K562 (cell line): ENCODE measurements at regions not wholly inside any gene's neighbourhood (a gene's known extent, or its start where the extent isn't known, plus 50 kb on each side); places are given as distances from the start of the nearest gene placed in this dataset.

Source experiments
- ATAC-seq: fragments of 200-7000 bp; cut with Tn5 transposase; 3 replicates; pipeline ENCODE4 v1.9.1; 2020; ENCODE audit warnings: moderate library complexity
- BruUV-seq: library from RNA; stranded (reverse); fragments of 400-500 nt; replicated peaks from 2 replicates; lab custom pipeline; 2021; lab: Mats Ljungman, UMichigan
- CTCF ChIA-PET: fragments of 300-600 bp; formaldehyde crosslinking; extraction: SDS; loops from one replicate; lab custom pipeline; 2021; ENCODE audit warnings: low intra/inter-chr PET ratio; lab: Yijun Ruan, JAX
- POLR2A ChIA-PET: fragments of 300-600, 350-650 bp; sonication (Branson Sonifier 250); formaldehyde crosslinking; extraction: SDS; loops from one replicate; lab custom pipeline; 2021; ENCODE audit warnings: antibody characterized with exemption, inconsistent platforms; lab: Yijun Ruan, JAX
- DNase-seq, 4 experiments: peaks; one replicate each; pipeline versions ENCODE4 v3.0.0 to v3.0.0-alpha.2; 2011 to 2018; ENCODE audit warnings: low spot score in 3 of 4, mixed read lengths in 3 of 4; ENCODE audit errors: extremely low read depth in 1 of 4
- FAIRE-seq: peaks from 2 replicates; lab custom pipeline; 2011; peaks lifted over from hg19 to GRCh38; lab: Jason Lieb, UNC
- H2AFZ ChIP-seq: 2 replicates; pipeline ENCODE4 v1.6.0; 2011; ENCODE audit warnings: low read depth, low read length, control low read depth, inconsistent platforms
- H3K27ac ChIP-seq: fragments of 200-600 bp; 3 replicates; pipeline ENCODE4 v1.8.0; 2011; ENCODE audit warnings: low read depth, mild to moderate bottlenecking, control low read depth, inconsistent platforms, low read length, moderate library complexity, mixed read lengths; ENCODE audit errors: extremely low read depth
- H3K27me3 ChIP-seq, 2 experiments: fragments of 300-600 bp in 1 of 2; 2 replicates in 1 of 2; 3 replicates in 1 of 2; pipeline versions ENCODE4 v1.6.0 to v1.8.0; 2011; ENCODE audit warnings: inconsistent platforms in 2 of 2, low read length in 2 of 2, mild to moderate bottlenecking in 1 of 2, mixed read lengths in 1 of 2, moderate library complexity in 1 of 2; ENCODE audit not compliant: control insufficient read depth in 2 of 2, insufficient read depth in 2 of 2
- H3K36me3 ChIP-seq: fragments of 300-600 bp; 3 replicates; pipeline ENCODE4 v1.8.0; 2011; ENCODE audit warnings: mild to moderate bottlenecking, low read length, inconsistent platforms; ENCODE audit not compliant: control insufficient read depth, insufficient read depth
- H3K4me1 ChIP-seq, 2 experiments: fragments of 200-600 bp in 1 of 2; replicated peaks in 1 of 2; 2 replicates in 1 of 2; 3 replicates in 1 of 2; pipeline versions ENCODE4 v1.5.1 to v1.8.0; 2011; ENCODE audit warnings: inconsistent platforms in 2 of 2, low read length in 2 of 2, mild to moderate bottlenecking in 1 of 2, mixed read lengths in 1 of 2, moderate library complexity in 1 of 2; ENCODE audit not compliant: control insufficient read depth in 2 of 2, insufficient read depth in 2 of 2
- H3K4me2 ChIP-seq: 2 replicates; pipeline ENCODE4 v1.6.1; 2011; ENCODE audit warnings: low read length, control low read depth, inconsistent platforms, mixed read lengths; ENCODE audit not compliant: insufficient read depth
- H3K4me3 ChIP-seq: fragments of 200-600 bp; sonication (generic), shearing (Covaris generic); 2 replicates; pipeline ENCODE4 v1.5.1; 2016; ENCODE audit warnings: control low read depth, inconsistent platforms
- H3K79me2 ChIP-seq: fragments of 200-600 bp; 3 replicates; pipeline ENCODE4 v1.8.0; 2011; ENCODE audit warnings: low read length, inconsistent platforms; ENCODE audit not compliant: control insufficient read depth, insufficient read depth
- H3K9ac ChIP-seq, 2 experiments: 2 replicates each; pipeline versions ENCODE4 v1.6.0 to v1.6.1; 2011; ENCODE audit warnings: low read depth in 2 of 2, low read length in 2 of 2, control low read depth in 1 of 2, inconsistent platforms in 1 of 2, mild to moderate bottlenecking in 1 of 2, mixed read lengths in 1 of 2; ENCODE audit not compliant: insufficient read depth in 1 of 2
- H3K9me1 ChIP-seq: one replicate; pipeline ENCODE4 v1.6.0; 2011; ENCODE audit warnings: inconsistent platforms, mild to moderate bottlenecking, low read length, moderate library complexity; ENCODE audit not compliant: control insufficient read depth, insufficient read depth
- H3K9me3 ChIP-seq: replicated peaks from 2 replicates; pipeline ENCODE4 v1.5.1; 2011; ENCODE audit warnings: low read depth, low read length, inconsistent platforms; ENCODE audit not compliant: control insufficient read depth, insufficient read depth
- H4K20me1 ChIP-seq: replicated peaks from 2 replicates; pipeline ENCODE4 v1.6.1; 2011; ENCODE audit warnings: low read length, inconsistent platforms, mixed read lengths; ENCODE audit not compliant: control insufficient read depth, insufficient read depth
- CAMTA2 ChIP-seq: fragments of 250-450 bp; sonication (Bioruptor Pico); conservative IDR thresholded peaks from 2 replicates; pipeline ENCODE4 v1.5.1; 2022
- ETS1 ChIP-seq: conservative IDR thresholded peaks from 2 replicates; pipeline ENCODE4 v1.6.1; 2011; ENCODE audit warnings: low read depth, mild to moderate bottlenecking, low read length; ENCODE audit not compliant: control insufficient read depth
- NR4A1 ChIP-seq, 2 experiments: fragments of 250-450 bp in 1 of 2; fragments of 450-650 bp in 1 of 2; sonication (Bioruptor Pico) in 1 of 2; IDR thresholded peaks; 2 replicates each; pipeline versions ENCODE4 v1.4.0 to v1.6.1; 2016 to 2020; ENCODE audit warnings: mild to moderate bottlenecking in 2 of 2, missing compliant biosample characterization in 1 of 2, missing genetic modification characterization in 1 of 2, moderate library complexity in 1 of 2
- whole genome bisulfite sequencing: fragments of 100-300 bp; shearing (Covaris generic); methylation state at CpG from one replicate; pipeline ENCODE4 v1.1.6; 2016; ENCODE audit warnings: low coverage, mixed read lengths; ENCODE audit not compliant: insufficient coverage; ENCODE audit errors: missing lambda C conversion rate; 5-methylcytosine and 5-hydroxymethylcytosine counted together
- in situ Hi-C: fragments of 300-500 bp; cut with MboI; formaldehyde crosslinking; loops from 4 replicates; pipeline ENCODE4 v1.15.0; 2018; ENCODE audit warnings: inconsistent platforms, mixed read lengths
- intact Hi-C: fragments of 100-400 bp; cut with micrococcal nuclease; formaldehyde crosslinking; loops from 2 replicates; pipeline ENCODE4 v1.14.2; 2022
- TF ChIP-seq, protein P1 (sequence below): fragments of 450-650 bp; formaldehyde crosslinking; IDR thresholded peaks from 2 replicates; pipeline ENCODE4 v1.4.0; 2022; ENCODE audit warnings: missing genetic modification characterization

- POLR2A ChIA-PET: no interaction called here
- H3K27me3 ChIP-seq: no peaks in the 10 kb centered on the region
- no peaks in the 10 kb centered on the region for H3K9me3 ChIP-seq
- no TSS peak for BruUV-seq
- DNase-seq (no peak), FAIRE-seq (no peak), ATAC-seq (no peak)
- WGBS: 0% methylated on average over 3 of the region's 5 CpGs
- no peaks in the 10 kb centered on the region for H3K4me1 ChIP-seq
- no peaks in the 10 kb centered on the region for H3K79me2 ChIP-seq
- no peaks in the 10 kb centered on the region for H3K36me3 ChIP-seq
- no peak overlapping the region for H3K27ac ChIP-seq
- H4K20me1 ChIP-seq: no peaks in the 10 kb centered on the region
- H3K4me3 ChIP-seq: no peak overlapping the region
- TF ChIP-seq NR4A1 (CRISPR knock-in tag; IDR thresholded peaks at IDR 0.05) (no peak), NR4A1 (tag; IDR thresholded peaks at IDR 0.05) (no peak), ETS1 (no peak), CAMTA2 (CRISPR knock-in tag) (no peak)
- TF ChIP-seq, protein P1, sequence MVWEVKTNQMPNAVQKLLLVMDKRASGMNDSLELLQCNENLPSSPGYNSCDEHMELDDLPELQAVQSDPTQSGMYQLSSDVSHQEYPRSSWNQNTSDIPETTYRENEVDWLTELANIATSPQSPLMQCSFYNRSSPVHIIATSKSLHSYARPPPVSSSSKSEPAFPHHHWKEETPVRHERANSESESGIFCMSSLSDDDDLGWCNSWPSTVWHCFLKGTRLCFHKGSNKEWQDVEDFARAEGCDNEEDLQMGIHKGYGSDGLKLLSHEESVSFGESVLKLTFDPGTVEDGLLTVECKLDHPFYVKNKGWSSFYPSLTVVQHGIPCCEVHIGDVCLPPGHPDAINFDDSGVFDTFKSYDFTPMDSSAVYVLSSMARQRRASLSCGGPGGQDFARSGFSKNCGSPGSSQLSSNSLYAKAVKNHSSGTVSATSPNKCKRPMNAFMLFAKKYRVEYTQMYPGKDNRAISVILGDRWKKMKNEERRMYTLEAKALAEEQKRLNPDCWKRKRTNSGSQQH (CRISPR knock-in tag): no peak
- CTCF ChIA-PET: no interaction called here
- in situ Hi-C loops (no loop called here), intact Hi-C loops (no loop called here)
- no peaks in the 10 kb centered on the region for H3K9me1 ChIP-seq
- no peak overlapping the region for H3K9ac ChIP-seq
- H3K4me2 ChIP-seq: no peak overlapping the region
- H2AFZ ChIP-seq: no peak overlapping the region
Measured at GRCh38 chr13:73190477-73190876, 131.7 kb downstream of the KLF5 start.
